SU-DHL-6 (cell line): ENCODE measurements at regions not wholly inside any gene's neighbourhood (a gene's known extent, or its start where the extent isn't known, plus 50 kb on each side); places are given as distances from the start of the nearest gene placed in this dataset.

Experiments used
- H2AFZ ChIP-seq: fragments of 200-600 bp; sonication (generic); 2 replicates; pipeline ENCODE4 v1.6.1; 2014; ENCODE audit warnings: low read depth, mild to moderate bottlenecking, moderate library complexity, mixed read lengths, antibody characterized with exemption, low read length; ENCODE audit not compliant: severe bottlenecking
- H3F3A ChIP-seq: fragments of 200-600 bp; shearing (Covaris generic); 2 replicates; pipeline ENCODE4 v1.6.0; 2016; ENCODE audit warnings: antibody characterized with exemption, mild to moderate bottlenecking; ENCODE audit not compliant: insufficient read depth
- H3K27ac ChIP-seq: fragments of 200-600 bp; sonication (generic); 2 replicates; pipeline ENCODE4 v1.5.1; 2016; ENCODE audit warnings: low read depth, mild to moderate bottlenecking, low read length, moderate library complexity, mixed read lengths
- H3K27me3 ChIP-seq: fragments of 200-600 bp; sonication (generic), shearing (Covaris generic); 2 replicates; pipeline ENCODE4 v1.6.0; 2014; ENCODE audit warnings: mild to moderate bottlenecking, low read length
- H3K36me3 ChIP-seq: fragments of 200-600 bp; sonication (generic); 2 replicates; pipeline ENCODE4 v1.6.1; 2014; ENCODE audit warnings: mild to moderate bottlenecking, low read length, mixed read lengths
- H3K4me2 ChIP-seq: fragments of 300-600, 200-600 bp; shearing (Covaris generic), sonication (generic); 2 replicates; pipeline ENCODE4 v1.6.0; 2014; ENCODE audit warnings: low read length, low read depth, mild to moderate bottlenecking; ENCODE audit not compliant: poor library complexity, severe bottlenecking
- H3K4me3 ChIP-seq: fragments of 200-600 bp; sonication (generic); 2 replicates; pipeline ENCODE4 v1.5.1; 2014; ENCODE audit warnings: antibody characterized with exemption, low read length, mild to moderate bottlenecking, mixed read lengths; ENCODE audit not compliant: insufficient read depth, poor library complexity, severe bottlenecking
- H3K79me2 ChIP-seq: fragments of 200-600 bp; sonication (generic); 2 replicates; pipeline ENCODE4 v1.6.1; 2014; ENCODE audit warnings: mild to moderate bottlenecking, low read length, moderate library complexity; ENCODE audit not compliant: insufficient read depth
- H3K9ac ChIP-seq: fragments of 200-600 bp; sonication (generic); 2 replicates; pipeline ENCODE4 v1.7.0; 2014; ENCODE audit warnings: mild to moderate bottlenecking, low read length
- H3K9me2 ChIP-seq: fragments of 200-600 bp; sonication (generic); replicated peaks from 2 replicates; pipeline ENCODE4 v1.6.1; 2014; ENCODE audit warnings: low read length; ENCODE audit not compliant: insufficient read depth
- H3K9me3 ChIP-seq: fragments of 200-600 bp; sonication (generic); 2 replicates; pipeline ENCODE4 v1.6.1; 2014; ENCODE audit warnings: low read length, mixed read lengths; ENCODE audit not compliant: insufficient read depth
- H4K20me1 ChIP-seq: fragments of 200-600 bp; sonication (generic); 2 replicates; pipeline ENCODE4 v1.6.1; 2014; ENCODE audit warnings: low read depth, mild to moderate bottlenecking, antibody characterized with exemption, low read length, moderate library complexity, mixed read lengths
- EZH2phosphoT487 ChIP-seq: fragments of 200-600 bp; sonication (generic), shearing (Covaris generic); conservative IDR thresholded peaks from 2 replicates; pipeline ENCODE4 v1.6.1; 2018; ENCODE audit warnings: mild to moderate bottlenecking, antibody characterized with exemption, low read length, moderate library complexity, mixed read lengths
- TF ChIP-seq, protein P1 (sequence below): fragments of 200-600 bp; sonication (generic); IDR thresholded peaks from one replicate; pipeline ENCODE4 v1.5.1; 2017; ENCODE audit warnings: antibody characterized with exemption, mild to moderate bottlenecking, low read length, moderate library complexity; ENCODE audit not compliant: insufficient read depth, poor library complexity, severe bottlenecking

DNA sequence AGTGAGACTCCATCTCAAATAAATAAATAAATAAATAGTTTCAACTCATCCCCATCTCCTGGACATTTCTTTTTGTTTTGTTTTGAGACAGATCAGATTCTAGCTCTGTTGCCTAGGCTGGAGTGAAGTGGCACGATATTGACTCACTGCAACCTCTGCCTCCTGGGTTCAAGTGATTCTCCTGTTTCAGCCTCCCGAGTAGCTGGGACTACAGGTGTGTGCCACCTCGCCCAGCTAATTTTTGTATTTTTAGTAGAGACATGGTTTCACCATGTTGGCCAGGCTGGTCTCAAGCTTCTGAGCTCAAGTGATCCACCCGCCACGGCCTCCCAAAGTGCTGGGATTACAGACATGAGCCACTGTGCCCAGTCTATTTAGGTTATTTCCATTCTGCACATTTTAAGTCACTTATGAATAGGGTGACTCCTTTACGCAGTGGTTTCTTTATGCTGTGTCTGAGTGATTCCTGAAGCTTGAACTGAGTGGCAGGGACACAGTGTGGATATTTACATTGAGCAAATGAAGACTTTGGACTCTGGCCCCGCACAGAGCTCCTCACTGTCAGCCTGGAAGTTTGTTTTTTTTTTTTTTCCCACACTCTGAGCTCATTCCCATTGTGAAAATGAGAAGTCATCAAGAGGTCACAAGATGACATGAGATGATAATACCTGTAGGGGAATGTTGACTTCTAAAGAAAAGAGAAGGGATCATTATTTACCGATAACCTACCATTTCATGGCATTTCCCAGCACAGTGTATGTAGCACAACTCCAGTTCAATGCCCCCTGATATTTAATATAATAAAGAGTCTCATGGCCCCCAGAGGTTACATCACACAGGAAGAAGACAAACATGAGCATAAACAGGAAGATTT lies 72.6 kb downstream of the TBX3 start:
- Histone ChIP-seq H3K4me3 (no peak overlapping the region), H2AFZ (no peak overlapping the region), H3K9me3 (0 out of 2 replicates have a peak, but pooled peaks cover 4% of the 10 kb centered on the region), H3K9ac (no peak overlapping the region), H3K4me2 (no peak overlapping the region), H3K79me2 (no peaks in the 10 kb centered on the region), H4K20me1 (no peaks in the 10 kb centered on the region), H3K9me2 (no peaks in the 10 kb centered on the region), H3K27me3 (no peaks in the 10 kb centered on the region), H3K36me3 (no peaks in the 10 kb centered on the region), H3F3A (no peaks in the 10 kb centered on the region), H3K27ac (no peak overlapping the region)
- TF ChIP-seq, protein P1, sequence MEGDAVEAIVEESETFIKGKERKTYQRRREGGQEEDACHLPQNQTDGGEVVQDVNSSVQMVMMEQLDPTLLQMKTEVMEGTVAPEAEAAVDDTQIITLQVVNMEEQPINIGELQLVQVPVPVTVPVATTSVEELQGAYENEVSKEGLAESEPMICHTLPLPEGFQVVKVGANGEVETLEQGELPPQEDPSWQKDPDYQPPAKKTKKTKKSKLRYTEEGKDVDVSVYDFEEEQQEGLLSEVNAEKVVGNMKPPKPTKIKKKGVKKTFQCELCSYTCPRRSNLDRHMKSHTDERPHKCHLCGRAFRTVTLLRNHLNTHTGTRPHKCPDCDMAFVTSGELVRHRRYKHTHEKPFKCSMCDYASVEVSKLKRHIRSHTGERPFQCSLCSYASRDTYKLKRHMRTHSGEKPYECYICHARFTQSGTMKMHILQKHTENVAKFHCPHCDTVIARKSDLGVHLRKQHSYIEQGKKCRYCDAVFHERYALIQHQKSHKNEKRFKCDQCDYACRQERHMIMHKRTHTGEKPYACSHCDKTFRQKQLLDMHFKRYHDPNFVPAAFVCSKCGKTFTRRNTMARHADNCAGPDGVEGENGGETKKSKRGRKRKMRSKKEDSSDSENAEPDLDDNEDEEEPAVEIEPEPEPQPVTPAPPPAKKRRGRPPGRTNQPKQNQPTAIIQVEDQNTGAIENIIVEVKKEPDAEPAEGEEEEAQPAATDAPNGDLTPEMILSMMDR = no peak
- no peak for TF ChIP-seq EZH2phosphoT487

- Histone ChIP-seq H3K9me3 (no peaks in the 10 kb centered on the region), H2AFZ (no peak overlapping the region), H3K4me3 (no peak overlapping the region), H3F3A (no peaks in the 10 kb centered on the region), H3K9ac (no peak overlapping the region), H3K9me2 (no peaks in the 10 kb centered on the region), H3K79me2 (no peaks in the 10 kb centered on the region), H3K27me3 (no peaks in the 10 kb centered on the region), H3K27ac (no peak overlapping the region), H4K20me1 (no peaks in the 10 kb centered on the region), H3K4me2 (no peak overlapping the region), H3K36me3 (no peaks in the 10 kb centered on the region)
- TF ChIP-seq, protein P1 = no peak
- no peak for TF ChIP-seq EZH2phosphoT487
Observed at GRCh38 chr12:114608509-114608908, 75.5 kb downstream of the TBX3 start.

DNA sequence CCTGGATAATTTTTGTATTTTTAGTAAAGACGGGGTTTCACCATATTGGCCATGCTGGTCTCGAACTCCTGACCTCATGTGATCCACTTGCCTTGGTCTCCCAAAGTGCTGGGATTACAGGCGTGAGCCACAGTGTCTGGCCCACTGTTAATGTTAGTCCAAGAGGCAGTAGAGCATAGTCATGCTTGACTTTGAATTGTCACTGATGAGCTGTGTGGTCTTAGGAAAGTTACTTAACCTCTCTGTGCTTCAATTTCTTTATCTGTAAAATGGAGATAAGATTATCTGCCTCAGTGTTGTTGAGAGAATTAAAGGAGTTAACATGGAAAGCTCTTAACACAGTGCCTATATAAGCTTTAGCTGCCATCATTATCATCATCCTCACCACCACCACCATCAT lies 78.1 kb downstream of the TBX3 start:
- TF ChIP-seq, protein P1 = no peak
- no peak for TF ChIP-seq EZH2phosphoT487
- Histone ChIP-seq H3K27ac (no peak overlapping the region), H3F3A (no peaks in the 10 kb centered on the region), H3K27me3 (no peaks in the 10 kb centered on the region), H3K9ac (no peak overlapping the region), H4K20me1 (no peaks in the 10 kb centered on the region), H2AFZ (no peak overlapping the region), H3K36me3 (no peaks in the 10 kb centered on the region), H3K4me3 (no peak overlapping the region), H3K9me2 (no peaks in the 10 kb centered on the region), H3K9me3 (no peaks in the 10 kb centered on the region; the same call in 1 of the 2 replicates), H3K4me2 (no peak overlapping the region), H3K79me2 (no peaks in the 10 kb centered on the region)
